HG03196 (cell line): ENCODE measurements at regions not wholly inside any gene's neighbourhood (a gene's known extent, or its start where the extent isn't known, plus 50 kb on each side); places are given as distances from the start of the nearest gene placed in this dataset.
"Not testable (repeated sequence)": the region's sequence is repeated elsewhere in the genome, so short reads cannot be mapped to it uniquely, and the experiment has no call there.

Source experiments
- ATAC-seq: cut with Tn5 transposase; IDR thresholded peaks from one replicate; pipeline ENCODE4 v1.9.1; 2021; ENCODE audit not compliant: unreplicated experiment

DNA sequence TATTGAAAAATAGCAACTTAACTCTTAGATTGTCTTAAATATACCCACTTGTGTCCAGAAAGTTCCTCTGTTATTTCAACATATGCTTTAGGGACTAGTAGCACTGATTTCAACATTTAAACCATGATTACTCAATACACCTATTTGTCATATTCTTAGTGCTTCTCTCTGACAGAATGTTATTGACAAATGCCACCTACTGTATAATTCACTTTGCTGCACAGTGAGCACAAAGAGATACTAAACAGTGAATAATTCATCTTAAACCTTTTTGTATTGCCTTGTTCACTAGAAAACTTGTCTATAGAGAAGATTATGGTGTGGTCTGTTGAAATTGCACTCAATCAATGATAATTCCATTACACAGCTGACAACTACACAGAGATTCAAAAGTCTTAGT, 692.6 kb downstream of the PCDH17 start:
- no peak for ATAC-seq

- ATAC-seq = no peak
These were observed 698.2 kb downstream of the PCDH17 start for GRCh38 chr13:58329746-58330145.

DNA sequence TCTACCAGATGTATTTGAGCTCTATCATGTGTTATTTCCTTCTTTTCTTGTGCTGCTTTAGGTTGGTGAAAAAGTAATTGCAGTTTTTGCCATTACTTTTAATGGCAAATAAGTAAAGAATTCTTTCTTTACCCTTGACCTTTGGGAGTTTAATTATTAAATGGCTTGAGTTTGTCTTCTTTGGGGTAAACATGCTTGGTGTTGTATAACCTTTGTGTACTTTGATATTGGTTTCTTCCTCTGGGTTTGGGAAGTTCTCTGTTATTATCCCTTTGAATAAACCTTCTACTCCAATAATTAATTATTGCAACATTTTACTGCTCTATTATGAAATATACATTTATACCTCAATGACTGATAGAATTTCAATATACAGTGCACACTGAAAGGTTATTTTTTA, 709.4 kb downstream of the PCDH17 start:
- ATAC-seq = no peak

GRCh38 chr13:58341318-58341717, 709.8 kb downstream of the PCDH17 start:
- ATAC-seq = no peak

DNA sequence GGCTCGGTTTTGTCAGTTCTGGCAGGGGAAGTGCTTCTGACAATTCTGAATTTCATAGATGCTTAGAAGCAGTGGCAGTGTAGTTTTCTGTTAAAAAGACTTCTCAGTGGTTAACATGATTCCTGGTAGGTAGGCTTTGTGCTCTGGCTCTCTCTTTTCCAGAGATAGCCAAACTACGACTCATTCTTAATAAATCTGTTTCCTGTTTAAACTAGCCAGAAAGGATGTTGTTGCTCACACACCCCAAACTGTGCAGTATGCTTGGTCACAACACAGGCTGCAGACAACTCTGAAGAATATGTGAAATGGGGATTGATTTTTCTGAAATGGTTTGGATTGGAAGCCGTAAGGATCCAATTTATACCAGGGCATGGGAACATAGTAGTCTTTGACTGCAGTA, 711.5 kb downstream of the PCDH17 start:
- ATAC-seq = no peak

GRCh38 chr13:58352100-58352499, 720.6 kb downstream of the PCDH17 start:
- ATAC-seq = not testable (repeated sequence)

- ATAC-seq = no peak
These were observed 738.4 kb downstream of the PCDH17 start for GRCh38 chr13:58369936-58370335.

DNA sequence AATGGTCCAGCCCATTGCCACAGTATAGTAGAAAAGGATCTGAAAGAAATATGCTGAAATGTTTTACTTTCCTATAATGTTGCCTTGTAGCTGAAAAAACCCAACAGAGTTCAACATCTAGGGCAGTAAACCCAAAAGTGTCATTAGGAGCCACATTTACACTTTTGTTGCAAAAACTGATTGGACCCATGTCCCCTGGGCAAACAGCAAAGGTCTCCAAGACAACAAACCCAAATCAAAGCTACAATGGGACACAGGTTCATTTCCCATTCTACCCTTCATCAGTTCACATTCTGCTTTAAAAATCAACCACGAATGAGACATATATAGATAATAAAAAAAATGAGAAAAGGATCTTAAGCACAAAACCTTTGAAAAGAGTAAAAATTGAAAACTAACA, 744.8 kb downstream of the PCDH17 start:
- ATAC-seq = no peak

GRCh38 chr13:58376775-58377174, 745.2 kb downstream of the PCDH17 start:
- no peak for ATAC-seq

- no peak for ATAC-seq
These were observed 747.7 kb downstream of the PCDH17 start for GRCh38 chr13:58379221-58379620.

DNA sequence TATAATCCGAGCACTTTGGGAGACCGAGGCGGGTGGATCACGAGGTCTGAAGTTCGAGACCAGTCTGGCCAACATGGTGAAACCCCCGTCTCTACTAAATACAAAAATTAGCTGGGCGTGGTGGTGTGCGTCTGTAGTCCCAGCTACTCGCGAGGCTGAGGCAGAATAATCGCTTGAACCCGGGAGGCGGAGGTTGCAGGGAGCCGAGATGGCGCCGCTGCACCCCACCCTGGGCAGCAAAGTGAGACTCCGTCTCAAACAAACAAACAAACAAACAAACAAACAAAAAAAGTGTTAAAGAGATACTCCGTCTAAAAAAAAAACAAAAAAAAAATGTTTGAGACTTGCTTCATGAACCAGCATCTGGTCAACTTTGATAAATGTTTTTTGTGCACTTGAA, 753.8 kb downstream of the PCDH17 start:
- ATAC-seq = not testable (repeated sequence)

DNA sequence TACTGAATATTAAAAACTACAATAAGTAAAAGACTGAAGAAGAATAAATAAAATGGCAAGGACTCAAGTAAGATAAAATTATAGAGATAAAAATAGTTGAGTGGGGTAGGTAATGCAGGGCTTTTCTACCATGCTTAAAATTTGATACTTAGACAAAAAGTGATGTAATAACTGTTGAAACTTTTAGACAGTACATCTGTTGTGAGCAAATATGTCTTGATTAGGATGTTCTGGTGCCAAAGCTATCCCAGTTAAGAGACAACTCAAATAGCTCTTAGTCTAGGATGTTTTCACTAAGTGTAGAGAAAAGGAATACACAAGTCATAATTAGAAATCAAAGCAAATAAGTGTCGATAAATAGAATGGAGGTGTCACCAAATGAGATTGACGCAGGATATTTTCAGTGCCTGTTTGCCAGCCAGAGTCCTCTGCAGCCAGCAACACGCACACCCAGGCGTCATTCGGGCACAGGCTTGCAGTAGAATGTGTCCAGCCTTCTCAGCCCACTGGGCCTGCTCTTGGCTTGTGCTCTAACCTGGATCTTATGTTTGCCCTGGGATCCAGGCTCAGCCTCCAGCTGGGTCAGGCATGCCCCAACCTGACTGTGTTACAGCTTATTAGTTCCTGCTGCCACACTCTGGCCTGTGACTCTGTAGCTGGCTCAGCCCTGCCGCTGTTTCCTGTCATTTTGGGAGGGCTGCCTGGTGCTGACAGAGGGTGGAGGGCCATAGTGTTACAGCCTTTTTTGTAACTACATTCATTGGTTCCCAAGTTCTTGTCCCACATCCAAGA, 766.2 kb downstream of the PCDH17 start:
- ATAC-seq = no peak

DNA sequence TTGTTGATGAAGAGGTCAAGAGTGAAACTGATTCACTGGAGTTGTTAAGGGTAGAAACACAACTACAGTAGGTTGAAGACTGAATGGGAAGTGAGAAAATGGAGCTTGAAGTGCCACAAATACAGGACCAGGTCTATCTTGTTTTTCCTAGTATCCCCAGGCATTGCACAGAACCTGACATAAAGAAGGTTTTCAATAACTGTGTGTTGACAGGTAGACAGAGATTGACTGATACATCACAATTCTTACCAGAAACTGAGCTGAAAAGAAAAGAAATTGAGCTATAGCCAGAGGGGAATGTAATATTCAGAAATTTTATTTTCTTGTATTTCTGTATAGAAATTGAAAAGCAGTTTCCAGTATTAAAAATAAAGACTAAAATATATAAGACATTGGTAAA, 767.7 kb downstream of the PCDH17 start:
- ATAC-seq = no peak

DNA sequence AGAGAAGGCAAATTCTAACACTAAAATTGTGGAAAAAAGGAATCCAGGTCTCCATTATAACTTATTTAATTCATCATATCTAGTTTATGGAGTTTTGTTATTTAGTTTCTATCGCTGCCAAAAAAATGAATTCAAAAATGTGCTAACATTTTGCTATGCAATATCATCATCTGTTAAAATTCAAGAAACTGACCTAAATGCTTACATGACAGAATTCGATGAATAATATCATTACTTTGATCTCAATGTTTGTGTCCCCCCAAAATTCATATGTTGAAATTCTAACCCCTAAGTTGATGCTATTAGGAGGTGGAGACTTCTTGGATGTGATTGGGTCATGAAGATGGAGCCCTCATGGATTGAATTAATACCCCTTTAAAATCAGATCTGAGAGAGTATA, 775.0 kb downstream of the PCDH17 start:
- no peak for ATAC-seq

GRCh38 chr13:58429917-58430316, 798.4 kb downstream of the PCDH17 start:
- ATAC-seq = no peak

DNA sequence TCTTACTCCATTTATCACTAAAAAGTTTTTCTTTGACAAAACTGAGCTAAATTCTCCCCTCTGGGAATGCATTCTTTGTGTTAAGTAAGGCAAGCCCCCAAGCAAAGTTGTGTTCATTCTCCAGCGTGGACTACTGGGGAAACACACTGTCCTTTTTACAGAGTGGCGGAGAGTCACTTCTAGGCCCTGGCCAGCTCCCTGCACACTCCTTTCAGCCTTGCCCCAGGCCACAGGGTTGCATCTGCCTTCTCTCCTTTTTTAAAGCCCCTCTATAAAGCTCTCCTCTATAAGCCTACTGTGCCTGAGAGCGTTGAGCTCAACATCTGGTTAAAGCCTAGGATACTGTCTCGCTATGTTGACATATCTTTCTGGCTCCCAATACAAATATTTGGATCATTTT, 803.4 kb downstream of the PCDH17 start:
- ATAC-seq = no peak

DNA sequence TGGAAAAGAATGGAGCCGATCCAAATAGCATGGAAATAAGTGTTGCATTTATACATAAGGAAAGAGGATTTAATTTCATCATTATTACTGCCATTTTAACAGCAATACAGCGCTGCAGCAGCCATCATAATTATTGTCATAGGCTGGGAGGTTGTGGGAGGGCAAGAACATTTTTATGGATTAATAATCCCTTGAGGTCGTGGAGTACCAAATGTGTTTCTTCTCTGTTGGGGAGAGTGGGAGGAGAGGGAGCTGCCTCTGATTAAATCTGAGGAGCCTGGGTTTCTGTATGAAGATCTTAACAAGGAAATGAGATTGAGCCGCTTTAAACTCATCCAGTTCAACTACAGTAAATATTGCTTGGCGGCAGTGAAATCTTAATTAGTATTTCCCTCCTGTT, 805.9 kb downstream of the PCDH17 start:
- ATAC-seq = no peak

- ATAC-seq = no peak
These were observed 815.4 kb downstream of the PCDH17 start for GRCh38 chr13:58446979-58447378.

GRCh38 chr13:58452123-58452623, 820.6 kb downstream of the PCDH17 start:
- no peak for ATAC-seq

- ATAC-seq = no peak
These were observed 823.5 kb downstream of the PCDH17 start for GRCh38 chr13:58455094-58455493.

DNA sequence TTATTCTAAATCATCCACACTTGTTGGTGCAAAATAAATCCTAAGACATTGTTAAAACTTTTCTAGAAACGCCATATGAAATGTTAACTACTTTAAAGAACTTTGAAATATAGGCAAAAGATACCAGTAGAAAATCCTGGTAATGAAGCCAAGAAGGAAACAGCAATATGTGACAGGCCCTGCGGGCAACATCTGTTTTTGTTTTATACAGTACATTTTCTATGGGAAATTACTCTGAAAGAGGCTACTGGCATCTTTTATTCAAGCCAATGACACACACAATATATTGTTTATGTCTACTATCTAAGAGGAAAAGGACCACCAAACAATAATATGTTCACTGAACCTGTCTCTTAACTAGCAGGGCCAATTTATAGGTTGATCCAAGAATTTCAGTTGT, 829.7 kb downstream of the PCDH17 start:
- no peak for ATAC-seq

- ATAC-seq = no peak
These were observed 832.3 kb downstream of the PCDH17 start for GRCh38 chr13:58463841-58464240.

DNA sequence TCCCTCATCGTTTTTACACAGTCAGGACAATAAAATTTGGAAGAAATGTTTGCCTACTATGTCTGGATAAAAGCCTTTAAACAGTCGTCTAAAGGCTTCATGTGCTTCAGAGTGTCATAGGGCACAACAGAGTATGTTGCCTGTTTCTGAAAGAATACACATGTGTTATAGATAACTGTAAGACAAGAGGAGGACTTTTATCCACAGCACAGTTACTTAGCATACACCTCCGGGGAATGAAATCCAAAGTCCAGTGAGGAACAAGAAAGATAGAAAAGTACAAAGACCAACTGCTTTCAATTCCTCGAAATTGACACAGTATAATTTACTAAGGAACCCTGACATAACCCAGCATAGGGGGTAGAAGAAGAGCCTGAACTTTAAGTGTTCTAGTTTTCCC, 835.6 kb downstream of the PCDH17 start:
- ATAC-seq = no peak
